ENCODE measurements at regions not wholly inside any gene's neighbourhood (a gene's known extent, or its start where the extent isn't known, plus 50 kb on each side); places are given as distances from the start of the nearest gene placed in this dataset.

DNA sequence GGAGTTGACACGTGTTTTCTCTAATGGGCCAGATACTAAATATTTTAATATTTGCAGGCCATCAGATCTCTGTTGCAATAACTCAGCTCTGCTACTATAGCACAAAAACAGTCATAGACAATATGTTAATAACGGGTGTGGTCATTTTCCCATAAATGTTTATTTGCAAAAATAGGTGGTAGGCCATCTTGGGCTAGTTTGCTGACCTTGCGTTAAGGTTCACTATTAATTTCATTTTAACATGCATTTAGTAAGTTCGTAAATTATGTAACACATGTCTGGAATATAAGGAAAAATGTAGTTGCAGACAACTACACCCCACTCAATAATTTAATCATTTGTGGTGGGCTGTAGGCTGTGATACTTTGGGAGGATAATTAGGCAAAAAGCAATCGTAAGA, 577.8 kb downstream of the PKHD1 start:
- Histone ChIP-seq H3K9me3 (ENCODE audit: control insufficient read depth in 2 of 2, insufficient read depth in 1 of 2, low read depth in 1 of 2, low read length in 1 of 2) (no peaks in the 10 kb centered on the region), H3K27ac (ENCODE audit: low read depth in 1 of 3, low read length in 2 of 3) (no peak overlapping the region), H3K36me3 (ENCODE audit: control insufficient read depth in 3 of 3, insufficient read depth in 2 of 3, low read depth in 1 of 3, low read length in 3 of 3) (no peaks in the 10 kb centered on the region), H3K4me1 (ENCODE audit: control insufficient read depth in 3 of 3, insufficient read depth in 2 of 3, low read depth in 1 of 3, low read length in 2 of 3) (no peaks in the 10 kb centered on the region), H3K27me3 (ENCODE audit: control insufficient read depth in 3 of 3, insufficient read depth in 3 of 3, low read length in 3 of 3) (peaks cover 0 to 2% (median 0%) of the 10 kb centered on the region in 3 donors), H3K4me3 (ENCODE audit: low read depth in 1 of 3, low read length in 3 of 3) (no peak overlapping the region)
- no peak for DNase-seq
- 82 to 88% (median 88%) methylated on average over 5 of the region's 5 CpGs for WGBS, 3 donors
- no peak for FAIRE-seq

DNA sequence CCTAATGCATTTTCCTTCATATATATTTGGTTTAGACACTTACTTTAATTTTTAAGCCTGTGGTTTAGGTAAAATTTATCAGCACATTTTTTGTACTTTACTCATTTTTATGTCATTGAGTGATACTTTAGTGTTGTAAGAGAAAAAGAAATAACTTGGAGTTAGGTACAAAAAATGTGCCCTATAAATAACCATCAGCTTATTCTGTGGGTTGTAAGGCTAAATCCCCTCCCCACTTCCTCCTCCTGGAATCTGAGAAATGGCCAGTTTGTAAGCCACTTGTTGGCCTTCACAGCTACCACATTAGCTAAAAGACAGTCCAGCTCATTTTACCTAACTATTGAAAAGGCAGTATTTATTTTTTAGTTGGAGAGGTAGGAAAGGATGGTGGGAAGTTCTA, 576.3 kb downstream of the PKHD1 start:
- Histone ChIP-seq H3K4me3 (ENCODE audit: low read depth in 1 of 3, low read length in 3 of 3) (no peak overlapping the region), H3K27ac (ENCODE audit: low read depth in 1 of 3, low read length in 2 of 3) (no peak overlapping the region), H3K36me3 (ENCODE audit: control insufficient read depth in 3 of 3, insufficient read depth in 2 of 3, low read depth in 1 of 3, low read length in 3 of 3) (no peaks in the 10 kb centered on the region), H3K27me3 (ENCODE audit: control insufficient read depth in 3 of 3, insufficient read depth in 3 of 3, low read length in 3 of 3) (peaks cover 0 to 2% (median 0%) of the 10 kb centered on the region in 3 donors), H3K4me1 (ENCODE audit: control insufficient read depth in 3 of 3, insufficient read depth in 2 of 3, low read depth in 1 of 3, low read length in 2 of 3) (no peaks in the 10 kb centered on the region), H3K9me3 (ENCODE audit: control insufficient read depth in 2 of 2, insufficient read depth in 1 of 2, low read depth in 1 of 2, low read length in 1 of 2) (no peaks in the 10 kb centered on the region)
- no peak for FAIRE-seq
- no peak for DNase-seq

DNA sequence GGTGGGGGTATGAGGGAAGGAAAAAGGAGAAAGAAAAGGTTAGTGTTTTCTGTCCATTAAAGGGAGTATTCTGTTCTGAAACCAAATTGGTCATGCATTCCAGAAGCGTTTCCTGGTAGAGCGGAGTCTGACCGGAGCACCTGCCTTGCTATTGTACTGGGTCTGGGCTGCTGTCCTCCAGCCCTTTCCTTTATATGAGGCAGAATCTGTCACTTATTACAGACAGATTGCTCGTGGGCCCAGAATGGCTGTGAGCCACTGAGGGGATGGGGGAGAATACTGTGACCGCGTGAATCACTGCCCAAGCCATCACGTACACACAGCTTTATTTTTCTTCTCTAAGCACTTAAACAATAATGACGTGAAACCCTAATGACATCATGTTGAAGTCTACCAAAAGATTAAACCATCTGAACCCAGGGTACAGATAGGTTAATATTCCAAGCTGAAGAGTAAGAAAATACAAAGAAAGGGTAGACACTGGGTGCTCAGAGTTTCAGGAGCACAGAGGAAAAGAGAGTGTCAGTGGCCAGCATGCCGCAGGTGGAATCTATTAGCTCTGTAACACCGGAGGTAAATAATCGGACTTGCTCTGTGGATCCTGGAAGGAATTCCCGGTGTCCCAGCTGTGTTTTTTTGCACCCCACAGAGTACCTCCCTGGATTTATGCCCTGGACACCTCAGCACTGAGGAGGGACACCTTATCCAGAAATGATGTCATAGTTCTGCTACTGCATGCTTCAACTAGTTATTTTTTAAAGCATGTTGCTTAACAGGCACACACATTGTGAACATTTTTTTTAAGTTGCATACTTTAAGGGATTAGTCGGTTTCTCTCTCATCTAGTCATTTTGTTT, 573.3 kb downstream of the PKHD1 start:
- Histone ChIP-seq H3K4me3 (ENCODE audit: low read depth in 1 of 3, low read length in 3 of 3) (no peak overlapping the region), H3K36me3 (ENCODE audit: control insufficient read depth in 3 of 3, insufficient read depth in 2 of 3, low read depth in 1 of 3, low read length in 3 of 3) (no peaks in the 10 kb centered on the region), H3K4me1 (ENCODE audit: control insufficient read depth in 3 of 3, insufficient read depth in 2 of 3, low read depth in 1 of 3, low read length in 2 of 3) (no peaks in the 10 kb centered on the region), H3K27ac (ENCODE audit: low read depth in 1 of 3, low read length in 2 of 3) (no peak overlapping the region), H3K9me3 (ENCODE audit: control insufficient read depth in 2 of 2, insufficient read depth in 1 of 2, low read depth in 1 of 2, low read length in 1 of 2) (no peaks in the 10 kb centered on the region), H3K27me3 (ENCODE audit: control insufficient read depth in 3 of 3, insufficient read depth in 3 of 3, low read length in 3 of 3) (peaks cover 0 to 2% (median 0%) of the 10 kb centered on the region in 3 donors)
- DNase-seq (no peak), FAIRE-seq (no peak)
- 56 to 67% (median 58%) methylated on average over 13 of the region's 13 CpGs for whole genome bisulfite sequencing, 3 donors

DNA sequence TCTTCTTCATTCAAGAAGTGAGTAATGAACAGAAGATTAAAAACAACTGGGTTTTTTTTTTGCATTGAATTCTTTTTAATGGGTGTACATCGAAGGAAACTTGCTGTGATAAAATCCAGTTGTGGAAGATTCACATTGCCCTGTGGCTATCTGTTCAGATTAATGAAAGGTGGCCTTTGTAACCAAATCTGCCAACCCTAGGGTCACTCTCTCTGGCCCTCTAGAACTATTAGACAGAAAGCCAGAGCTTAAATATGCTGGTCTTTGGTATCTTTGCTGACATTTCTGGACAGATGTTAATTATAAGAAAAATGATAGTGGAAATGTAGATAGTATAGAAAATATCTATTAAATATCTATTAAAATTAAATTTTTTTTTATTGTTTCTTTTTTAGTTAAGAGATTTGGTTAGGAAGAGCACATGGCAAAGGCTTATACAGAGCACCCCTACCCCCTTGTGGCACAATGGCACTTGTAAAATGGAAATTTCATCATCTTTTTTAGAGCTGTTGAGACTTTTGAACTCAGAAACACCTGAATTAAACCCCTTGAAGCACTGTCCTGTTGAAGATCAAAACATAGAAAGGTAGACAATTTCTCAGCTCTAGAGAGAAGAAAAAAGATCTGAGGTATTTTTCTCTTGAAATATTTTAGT, 572.5 kb downstream of the PKHD1 start:
- Histone ChIP-seq H3K4me1 (ENCODE audit: control insufficient read depth in 3 of 3, insufficient read depth in 2 of 3, low read depth in 1 of 3, low read length in 2 of 3) (no peaks in the 10 kb centered on the region), H3K27ac (ENCODE audit: low read depth in 1 of 3, low read length in 2 of 3) (no peak overlapping the region), H3K27me3 (ENCODE audit: control insufficient read depth in 3 of 3, insufficient read depth in 3 of 3, low read length in 3 of 3) (peaks cover 0 to 2% (median 0%) of the 10 kb centered on the region in 3 donors), H3K36me3 (ENCODE audit: control insufficient read depth in 3 of 3, insufficient read depth in 2 of 3, low read depth in 1 of 3, low read length in 3 of 3) (no peaks in the 10 kb centered on the region), H3K9me3 (ENCODE audit: control insufficient read depth in 2 of 2, insufficient read depth in 1 of 2, low read depth in 1 of 2, low read length in 1 of 2) (no peaks in the 10 kb centered on the region), H3K4me3 (ENCODE audit: low read depth in 1 of 3, low read length in 3 of 3) (no peak overlapping the region)
- WGBS, 3 donors, result 61 to 73% (median 73%) methylated on average over 1 of the region's 1 CpG
- no peak for DNase-seq
- no peak for FAIRE-seq

DNA sequence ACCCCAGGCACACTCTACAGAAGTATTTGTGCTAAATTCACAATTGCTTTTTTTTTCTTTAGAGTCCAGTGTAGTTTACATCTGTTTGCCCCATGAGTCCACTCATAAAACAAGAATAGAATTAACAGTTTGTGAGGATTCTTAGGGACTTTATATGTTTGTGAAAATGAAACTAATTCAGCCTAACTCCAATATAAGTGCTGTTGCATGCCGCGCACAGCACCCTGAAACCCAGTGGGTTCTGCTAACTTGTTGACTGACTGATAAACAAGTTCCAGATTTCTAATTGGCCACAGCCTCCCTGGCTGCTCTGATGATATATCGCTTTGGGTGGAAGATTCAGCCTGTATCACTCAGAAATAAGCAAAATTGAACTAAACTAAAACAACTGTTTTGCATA, 561.4 kb downstream of the PKHD1 start:
- Histone ChIP-seq H3K27ac (ENCODE audit: low read depth in 1 of 3, low read length in 2 of 3) (no peak overlapping the region), H3K27me3 (ENCODE audit: control insufficient read depth in 3 of 3, insufficient read depth in 3 of 3, low read length in 3 of 3) (no peaks in the 10 kb centered on the region), H3K36me3 (ENCODE audit: control insufficient read depth in 3 of 3, insufficient read depth in 2 of 3, low read depth in 1 of 3, low read length in 3 of 3) (no peaks in the 10 kb centered on the region), H3K9me3 (ENCODE audit: control insufficient read depth in 2 of 2, insufficient read depth in 1 of 2, low read depth in 1 of 2, low read length in 1 of 2) (no peaks in the 10 kb centered on the region), H3K4me1 (ENCODE audit: control insufficient read depth in 3 of 3, insufficient read depth in 2 of 3, low read depth in 1 of 3, low read length in 2 of 3) (no peaks in the 10 kb centered on the region), H3K4me3 (ENCODE audit: low read depth in 1 of 3, low read length in 3 of 3) (no peak overlapping the region)
- DNase-seq (no peak), FAIRE-seq (no peak)
- 82 to 87% (median 83%) methylated on average over 3 of the region's 3 CpGs for WGBS, 3 donors

DNA sequence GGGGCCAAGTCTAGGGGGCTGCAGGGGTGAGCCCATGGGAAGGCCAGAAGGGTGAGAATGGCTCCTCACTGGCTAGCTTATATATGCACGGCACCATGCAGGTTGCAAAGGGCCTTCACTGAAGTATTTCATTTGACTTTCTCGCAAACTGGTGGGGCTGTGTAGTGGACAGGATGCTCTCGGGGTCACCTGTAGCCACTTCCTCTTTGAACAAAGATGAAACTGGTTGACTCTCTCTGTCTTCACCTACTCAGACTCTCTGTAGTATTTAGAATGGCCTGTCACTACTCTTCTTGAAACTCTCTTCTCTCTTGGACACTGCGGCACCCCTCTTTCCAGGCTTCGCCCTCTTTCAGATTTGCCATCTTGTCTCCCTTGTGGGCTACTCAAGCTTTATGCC, 560.5 kb downstream of the PKHD1 start:
- Histone ChIP-seq H3K9me3 (ENCODE audit: control insufficient read depth in 2 of 2, insufficient read depth in 1 of 2, low read depth in 1 of 2, low read length in 1 of 2) (no peaks in the 10 kb centered on the region), H3K27me3 (ENCODE audit: control insufficient read depth in 3 of 3, insufficient read depth in 3 of 3, low read length in 3 of 3) (no peaks in the 10 kb centered on the region), H3K36me3 (ENCODE audit: control insufficient read depth in 3 of 3, insufficient read depth in 2 of 3, low read depth in 1 of 3, low read length in 3 of 3) (no peaks in the 10 kb centered on the region), H3K4me3 (ENCODE audit: low read depth in 1 of 3, low read length in 3 of 3) (no peak overlapping the region), H3K4me1 (ENCODE audit: control insufficient read depth in 3 of 3, insufficient read depth in 2 of 3, low read depth in 1 of 3, low read length in 2 of 3) (no peaks in the 10 kb centered on the region), H3K27ac (ENCODE audit: low read depth in 1 of 3, low read length in 2 of 3) (no peak overlapping the region)
- WGBS, 3 donors, result 68 to 92% (median 73%) methylated on average over 4 to 5 of the region's 5 CpGs
- FAIRE-seq, result no peak
- DNase-seq, result no peak

DNA sequence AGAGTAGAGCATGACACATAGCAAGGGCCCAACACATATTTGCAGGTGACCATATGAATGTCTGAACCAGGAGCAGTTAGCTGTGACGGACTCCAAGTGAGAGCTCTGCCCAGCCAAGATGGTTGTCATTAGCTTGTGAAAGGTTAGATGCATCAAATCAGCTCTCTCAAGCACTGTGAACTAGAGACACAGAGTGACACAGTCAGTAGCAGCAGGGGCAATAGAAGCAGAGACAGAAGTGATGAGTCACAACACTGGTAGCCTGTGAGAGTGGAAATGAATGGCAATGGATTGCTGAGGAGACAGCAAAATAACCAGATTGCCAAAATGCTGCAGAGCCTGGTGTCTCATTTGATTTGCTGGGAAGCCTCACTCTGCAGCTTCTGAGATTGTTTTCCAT, 558.9 kb downstream of the PKHD1 start:
- DNase-seq (no peak), FAIRE-seq (no peak)
- Histone ChIP-seq H3K4me1 (ENCODE audit: control insufficient read depth in 3 of 3, insufficient read depth in 2 of 3, low read depth in 1 of 3, low read length in 2 of 3) (no peaks in the 10 kb centered on the region), H3K36me3 (ENCODE audit: control insufficient read depth in 3 of 3, insufficient read depth in 2 of 3, low read depth in 1 of 3, low read length in 3 of 3) (no peaks in the 10 kb centered on the region), H3K4me3 (ENCODE audit: low read depth in 1 of 3, low read length in 3 of 3) (no peak overlapping the region), H3K27me3 (ENCODE audit: control insufficient read depth in 3 of 3, insufficient read depth in 3 of 3, low read length in 3 of 3) (no peaks in the 10 kb centered on the region), H3K9me3 (ENCODE audit: control insufficient read depth in 2 of 2, insufficient read depth in 1 of 2, low read depth in 1 of 2, low read length in 1 of 2) (no peaks in the 10 kb centered on the region), H3K27ac (ENCODE audit: low read depth in 1 of 3, low read length in 2 of 3) (no peak overlapping the region)
- WGBS, 3 donors, result 80 to 85% (median 84%) methylated on average over 1 of the region's 1 CpG

DNA sequence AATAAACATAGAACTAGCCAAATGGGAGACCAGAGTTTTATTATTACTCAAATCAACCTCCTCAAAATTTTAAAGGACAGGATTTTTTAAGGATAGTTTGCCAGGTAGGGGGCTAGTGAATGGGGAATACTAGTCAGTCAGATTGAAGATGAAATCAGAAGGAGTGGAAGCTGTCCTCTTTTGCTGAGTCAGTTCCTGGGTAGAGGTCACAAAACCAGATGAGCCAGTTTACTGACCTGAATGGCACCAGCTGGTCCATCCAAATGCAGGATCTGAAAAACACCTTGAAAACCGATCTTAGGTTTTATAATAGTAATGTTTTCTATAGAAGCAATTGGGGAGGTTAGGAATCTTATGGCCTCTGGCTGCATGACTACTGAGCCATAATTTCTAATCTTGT, 558.2 kb downstream of the PKHD1 start:
- Histone ChIP-seq H3K9me3 (ENCODE audit: control insufficient read depth in 2 of 2, insufficient read depth in 1 of 2, low read depth in 1 of 2, low read length in 1 of 2) (no peaks in the 10 kb centered on the region), H3K4me3 (ENCODE audit: low read depth in 1 of 3, low read length in 3 of 3) (no peak overlapping the region), H3K27ac (ENCODE audit: low read depth in 1 of 3, low read length in 2 of 3) (no peak overlapping the region), H3K4me1 (ENCODE audit: control insufficient read depth in 3 of 3, insufficient read depth in 2 of 3, low read depth in 1 of 3, low read length in 2 of 3) (no peaks in the 10 kb centered on the region), H3K27me3 (ENCODE audit: control insufficient read depth in 3 of 3, insufficient read depth in 3 of 3, low read length in 3 of 3) (no peaks in the 10 kb centered on the region), H3K36me3 (ENCODE audit: control insufficient read depth in 3 of 3, insufficient read depth in 2 of 3, low read depth in 1 of 3, low read length in 3 of 3) (no peaks in the 10 kb centered on the region)
- FAIRE-seq (no peak), DNase-seq (no peak)
- WGBS, 3 donors, result 68 to 82% (median 71%) methylated on average over 1 of the region's 1 CpG

All from small intestine (tissue), 7 donors.